ENCODE measurements at regions not wholly inside any gene's neighbourhood (a gene's known extent, or its start where the extent isn't known, plus 50 kb on each side); places are given as distances from the start of the nearest gene placed in this dataset.

DNA sequence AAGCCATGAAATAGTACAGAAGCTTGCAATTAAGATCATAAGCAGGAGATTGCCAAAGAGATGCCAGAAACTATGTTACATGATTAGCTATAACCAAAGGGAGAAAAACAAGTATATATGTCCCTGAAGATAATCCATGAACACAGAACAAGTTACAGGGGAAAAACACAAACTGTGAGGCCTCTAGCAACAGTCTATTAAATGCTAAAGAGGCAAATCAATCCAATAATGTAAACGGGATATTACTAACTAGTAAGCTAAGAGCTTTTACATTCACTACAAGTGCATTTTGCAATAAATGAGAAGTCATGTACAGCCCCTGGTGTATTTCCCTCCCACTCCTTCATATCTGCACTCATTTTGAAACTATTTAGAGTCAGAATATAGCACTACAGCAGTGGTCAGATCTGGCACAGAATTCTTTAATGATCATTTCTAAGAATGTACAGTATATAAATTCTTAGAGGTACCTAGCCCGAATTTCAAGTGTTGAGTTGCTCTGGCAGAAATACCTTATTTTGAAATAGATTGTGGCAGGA is 449.8 kb upstream of the SMIM31 start:
- intact Hi-C loops (cut with micrococcal nuclease), result no loop called here
- no TSS peak for BruUV-seq (replicated peaks)
- TF ChIP-seq, protein P1, sequence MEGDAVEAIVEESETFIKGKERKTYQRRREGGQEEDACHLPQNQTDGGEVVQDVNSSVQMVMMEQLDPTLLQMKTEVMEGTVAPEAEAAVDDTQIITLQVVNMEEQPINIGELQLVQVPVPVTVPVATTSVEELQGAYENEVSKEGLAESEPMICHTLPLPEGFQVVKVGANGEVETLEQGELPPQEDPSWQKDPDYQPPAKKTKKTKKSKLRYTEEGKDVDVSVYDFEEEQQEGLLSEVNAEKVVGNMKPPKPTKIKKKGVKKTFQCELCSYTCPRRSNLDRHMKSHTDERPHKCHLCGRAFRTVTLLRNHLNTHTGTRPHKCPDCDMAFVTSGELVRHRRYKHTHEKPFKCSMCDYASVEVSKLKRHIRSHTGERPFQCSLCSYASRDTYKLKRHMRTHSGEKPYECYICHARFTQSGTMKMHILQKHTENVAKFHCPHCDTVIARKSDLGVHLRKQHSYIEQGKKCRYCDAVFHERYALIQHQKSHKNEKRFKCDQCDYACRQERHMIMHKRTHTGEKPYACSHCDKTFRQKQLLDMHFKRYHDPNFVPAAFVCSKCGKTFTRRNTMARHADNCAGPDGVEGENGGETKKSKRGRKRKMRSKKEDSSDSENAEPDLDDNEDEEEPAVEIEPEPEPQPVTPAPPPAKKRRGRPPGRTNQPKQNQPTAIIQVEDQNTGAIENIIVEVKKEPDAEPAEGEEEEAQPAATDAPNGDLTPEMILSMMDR (IDR thresholded peaks at IDR 0.05; ENCODE audit: unreplicated experiment), result no peak
- Mint-ChIP-seq H3K27me3 (ENCODE audit: insufficient read depth, unreplicated experiment) (no peaks in the 10 kb centered on the region), H3K36me3 (ENCODE audit: insufficient read depth, unreplicated experiment) (peaks cover 4% of the 10 kb centered on the region), H3K9me3 (ENCODE audit: unreplicated experiment) (no peaks in the 10 kb centered on the region), H3K27ac (ENCODE audit: low read depth, unreplicated experiment) (no peak overlapping the region), H3K4me3 (ENCODE audit: unreplicated experiment) (no peak overlapping the region), H3K4me1 (ENCODE audit: insufficient read depth, unreplicated experiment) (peaks cover 15% of the 10 kb centered on the region)
- ChIA-PET POLR2A (interaction anchor here (1.1 kb wide), 1 partner anchor 27 kb away, joined by 6 read pairs; no protein-coding TSS in a partner anchor), CTCF (interaction anchor here (0.6 to 1.0 kb wide), 2 partner anchors 624 to 641 kb away, joined by 3 read pairs; no protein-coding TSS in a partner anchor)
- DNase-seq (ENCODE audit: unreplicated experiment), result peak; percentile 2

DNA sequence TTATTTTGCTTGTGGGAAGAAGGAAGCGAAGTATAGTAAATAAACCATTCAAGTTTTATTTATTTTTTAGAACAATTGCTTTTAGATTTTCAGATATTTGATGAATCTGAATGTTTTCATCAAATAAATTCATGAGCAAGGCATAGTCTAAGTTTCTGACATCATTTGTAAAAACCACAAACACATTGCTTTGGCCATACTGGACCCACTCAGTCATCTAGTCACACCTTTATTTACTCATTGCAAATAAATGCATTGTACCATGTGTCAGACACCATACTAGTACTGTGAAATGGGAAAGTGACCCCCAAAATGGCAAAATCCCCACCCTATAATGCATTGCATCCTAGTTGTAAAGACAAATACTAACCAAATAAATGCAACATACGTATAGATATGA is 449.1 kb upstream of the SMIM31 start:
- CTCF ChIA-PET, result interaction anchor here (0.5 kb wide), 1 partner anchor 1030 kb away, joined by 6 read pairs; no protein-coding TSS in a partner anchor
- TF ChIP-seq, protein P1 (IDR thresholded peaks at IDR 0.05; ENCODE audit: unreplicated experiment), result no peak
- Mint-ChIP-seq H3K4me3 (ENCODE audit: unreplicated experiment) (no peak overlapping the region), H3K9me3 (ENCODE audit: unreplicated experiment) (no peaks in the 10 kb centered on the region), H3K27me3 (ENCODE audit: insufficient read depth, unreplicated experiment) (no peaks in the 10 kb centered on the region), H3K4me1 (ENCODE audit: insufficient read depth, unreplicated experiment) (peaks cover 15% of the 10 kb centered on the region), H3K36me3 (ENCODE audit: insufficient read depth, unreplicated experiment) (peaks cover 4% of the 10 kb centered on the region), H3K27ac (ENCODE audit: low read depth, unreplicated experiment) (no peak overlapping the region)
- no TSS peak for BruUV-seq (replicated peaks)
- POLR2A ChIA-PET, result no interaction called here
- peak; percentile 3 for DNase-seq (ENCODE audit: unreplicated experiment)
- intact Hi-C loops (cut with micrococcal nuclease), result no loop called here

DNA sequence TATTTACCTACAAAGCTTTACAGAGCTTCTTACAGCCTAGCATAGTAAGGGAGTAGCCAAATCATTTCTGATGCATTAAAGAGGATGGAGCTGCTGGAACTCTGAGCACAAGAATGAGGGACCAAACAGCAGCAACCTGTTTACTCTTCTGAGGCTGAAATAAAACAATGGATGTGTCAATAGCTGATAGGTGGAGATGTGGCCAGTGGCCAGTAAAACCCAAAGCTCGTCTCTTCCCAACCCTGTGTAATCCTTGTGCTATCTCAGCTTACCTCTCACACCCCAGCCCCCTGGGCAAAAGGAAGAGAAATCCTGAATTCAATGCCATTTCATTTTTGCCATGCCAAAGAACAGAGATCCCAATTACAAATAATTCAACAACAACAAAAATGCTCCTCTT is 446.7 kb upstream of the SMIM31 start:
- intact Hi-C loops (cut with micrococcal nuclease), result no loop called here
- no TSS peak for BruUV-seq (replicated peaks)
- H3K27me3 Mint-ChIP-seq (ENCODE audit: insufficient read depth, unreplicated experiment), result no peaks in the 10 kb centered on the region
- peaks cover 15% of the 10 kb centered on the region for H3K4me1 Mint-ChIP-seq (ENCODE audit: insufficient read depth, unreplicated experiment)
- TF ChIP-seq, protein P1 (IDR thresholded peaks at IDR 0.05; ENCODE audit: unreplicated experiment), result no peak
- H3K9me3 Mint-ChIP-seq (ENCODE audit: unreplicated experiment), result no peaks in the 10 kb centered on the region
- ChIA-PET POLR2A (interaction anchor here (0.7 kb wide), 1 partner anchor 1670 kb away, joined by 3 read pairs; no protein-coding TSS in a partner anchor), CTCF (interaction anchor here (0.6 to 2.1 kb wide), 3 partner anchors 20 to 471 kb away, joined by 3 to 7 read pairs (median 3); no protein-coding TSS in a partner anchor)
- peaks cover 4% of the 10 kb centered on the region for H3K36me3 Mint-ChIP-seq (ENCODE audit: insufficient read depth, unreplicated experiment)
- no peak overlapping the region for H3K27ac Mint-ChIP-seq (ENCODE audit: low read depth, unreplicated experiment)
- DNase-seq (ENCODE audit: unreplicated experiment), result no peak
- no peak overlapping the region for H3K4me3 Mint-ChIP-seq (ENCODE audit: unreplicated experiment)

DNA sequence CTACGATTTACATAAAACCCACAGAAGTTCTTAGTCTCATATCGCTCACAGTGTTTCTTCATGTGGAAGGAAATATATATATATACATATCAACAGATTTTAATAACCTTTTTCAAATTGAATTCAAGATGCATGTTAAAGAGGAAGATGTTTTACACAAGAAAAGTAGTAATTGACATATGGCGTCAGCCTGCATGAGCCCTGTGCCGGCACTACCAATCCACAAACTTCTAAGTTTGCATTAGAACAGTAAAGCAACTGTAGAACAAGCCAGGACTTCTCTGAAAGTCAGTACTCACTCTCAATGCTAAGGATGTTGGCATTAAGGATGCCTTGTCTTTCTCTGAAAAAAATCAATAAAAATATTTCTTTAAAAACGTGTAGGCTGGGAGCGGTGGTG is 441.3 kb upstream of the SMIM31 start:
- intact Hi-C loops (cut with micrococcal nuclease), result loop anchor here (1.0 to 10.0 kb wide), 2 partner anchors 312 to 419 kb away; no protein-coding TSS in a partner anchor
- Mint-ChIP-seq H3K36me3 (ENCODE audit: insufficient read depth, unreplicated experiment) (no peaks in the 10 kb centered on the region), H3K4me3 (ENCODE audit: unreplicated experiment) (no peak overlapping the region), H3K4me1 (ENCODE audit: insufficient read depth, unreplicated experiment) (no peaks in the 10 kb centered on the region), H3K27ac (ENCODE audit: low read depth, unreplicated experiment) (no peak overlapping the region), H3K27me3 (ENCODE audit: insufficient read depth, unreplicated experiment) (no peaks in the 10 kb centered on the region), H3K9me3 (ENCODE audit: unreplicated experiment) (no peaks in the 10 kb centered on the region)
- DNase-seq (ENCODE audit: unreplicated experiment), result no peak
- BruUV-seq (replicated peaks), result no TSS peak
- TF ChIP-seq, protein P1 (IDR thresholded peaks at IDR 0.05; ENCODE audit: unreplicated experiment), result no peak
- ChIA-PET POLR2A (no interaction called here), CTCF (interaction anchor here (0.6 to 1.6 kb wide), 5 partner anchors 8 to 760 kb away, joined by 3 to 7 read pairs (median 3); no protein-coding TSS in a partner anchor)

All from MCF 10A (cell line).